ENCODE measurements at regions not wholly inside any gene's neighbourhood (a gene's known extent, or its start where the extent isn't known, plus 50 kb on each side); places are given as distances from the start of the nearest gene placed in this dataset.

DNA sequence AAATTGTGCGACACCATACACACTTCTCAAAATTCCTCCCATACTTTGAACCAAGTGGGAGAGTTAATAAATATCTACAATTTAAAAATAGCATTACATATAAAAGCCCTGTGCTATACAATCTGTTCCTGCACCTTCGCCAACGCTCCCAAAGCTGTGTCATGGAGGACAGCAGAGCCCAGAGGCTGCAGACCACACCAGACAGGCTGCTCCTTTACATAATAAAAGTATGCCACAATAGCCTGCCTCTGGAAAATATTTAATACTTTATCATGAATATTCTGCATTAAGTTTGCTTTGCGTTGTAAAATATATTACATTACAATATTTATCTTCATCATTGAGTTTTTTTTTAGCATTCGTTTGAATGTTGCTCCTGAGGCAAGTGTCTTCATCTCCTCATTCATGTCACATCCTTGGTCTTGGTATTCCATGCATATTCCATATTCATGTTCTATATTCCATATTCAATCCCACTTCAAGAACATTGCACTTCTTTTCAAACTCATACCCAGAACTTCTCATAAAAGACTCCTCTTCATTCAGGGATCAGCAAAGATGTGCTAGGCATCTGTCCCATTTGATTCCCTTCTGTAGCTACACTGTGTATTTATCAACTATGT lies 663.9 kb downstream of the POM121L12 start:
- DNase-seq (ENCODE audit: low spot score): no peak

GRCh38 chr7:53719122-53719521 lies 683.7 kb downstream of the POM121L12 start:
- peak; percentile 22 for DNase-seq (ENCODE audit: low spot score)

DNA sequence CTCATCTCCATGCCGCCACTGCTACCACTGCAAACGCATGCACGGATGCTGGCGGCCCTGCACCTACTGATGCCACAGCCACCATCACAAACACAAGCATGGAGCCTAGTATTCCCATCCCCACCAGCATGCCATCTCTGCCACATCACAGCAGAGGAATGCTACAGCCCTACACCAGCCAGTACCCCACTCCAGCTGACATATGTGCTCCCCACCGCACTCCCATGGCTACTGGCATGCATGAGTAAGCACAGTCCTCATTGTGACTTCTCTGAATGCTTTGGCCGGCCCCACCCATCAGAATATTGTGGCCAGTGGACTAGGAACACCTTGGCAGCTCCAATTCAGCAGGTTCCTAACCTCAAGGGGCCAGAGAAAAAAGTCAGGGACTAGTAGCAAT lies 705.5 kb downstream of the POM121L12 start:
- DNase-seq (ENCODE audit: low spot score): peak; percentile 71

GRCh38 chr7:53743697-53744402 lies 708.4 kb downstream of the POM121L12 start:
- DNase-seq (ENCODE audit: low spot score): no peak

- no peak for DNase-seq (ENCODE audit: low spot score)
Observed at GRCh38 chr7:53744403-53744760, 708.9 kb downstream of the POM121L12 start.

- no peak for DNase-seq (ENCODE audit: low spot score)
Observed at GRCh38 chr7:53756946-53757345, 721.5 kb downstream of the POM121L12 start.

DNA sequence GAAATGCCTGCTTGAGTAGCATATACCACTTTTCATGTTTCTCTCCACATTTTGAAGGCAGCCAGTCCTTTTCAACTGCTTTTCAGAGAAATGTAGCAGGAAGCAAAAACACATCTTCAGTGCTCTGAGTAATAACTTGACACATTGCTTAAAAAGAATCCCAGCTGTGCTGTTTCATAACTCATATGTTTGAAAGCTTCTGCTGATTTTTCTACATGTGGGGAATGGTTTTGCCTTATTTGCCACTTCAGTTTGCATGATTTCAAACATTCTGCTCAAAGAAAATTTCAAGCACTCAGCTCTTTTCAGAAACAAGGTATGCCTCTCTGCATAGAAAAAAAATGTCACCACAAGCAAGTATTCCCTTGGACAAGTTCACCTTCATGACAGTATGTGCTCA lies 732.8 kb downstream of the POM121L12 start:
- no peak for DNase-seq (ENCODE audit: low spot score)

DNA sequence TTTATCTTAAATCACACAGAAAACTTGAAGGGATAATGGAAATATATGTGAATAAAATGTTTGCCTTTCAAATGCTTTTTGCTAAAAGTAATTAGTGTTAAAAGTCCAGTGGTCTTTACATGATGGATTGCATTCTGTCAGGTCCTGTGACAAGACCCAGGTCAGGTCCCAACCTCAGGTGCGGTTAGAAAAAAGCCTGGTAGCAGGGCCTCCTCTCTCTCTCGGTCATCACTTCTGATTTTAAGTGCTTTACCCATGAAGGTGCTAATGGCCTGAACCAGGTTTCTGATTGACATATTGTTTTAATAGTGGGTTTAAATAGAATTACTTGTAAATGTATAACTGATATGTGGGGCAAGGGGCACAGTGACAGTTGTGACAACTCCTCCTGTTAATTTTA lies 736.3 kb downstream of the POM121L12 start:
- DNase-seq (ENCODE audit: low spot score): no peak

DNA sequence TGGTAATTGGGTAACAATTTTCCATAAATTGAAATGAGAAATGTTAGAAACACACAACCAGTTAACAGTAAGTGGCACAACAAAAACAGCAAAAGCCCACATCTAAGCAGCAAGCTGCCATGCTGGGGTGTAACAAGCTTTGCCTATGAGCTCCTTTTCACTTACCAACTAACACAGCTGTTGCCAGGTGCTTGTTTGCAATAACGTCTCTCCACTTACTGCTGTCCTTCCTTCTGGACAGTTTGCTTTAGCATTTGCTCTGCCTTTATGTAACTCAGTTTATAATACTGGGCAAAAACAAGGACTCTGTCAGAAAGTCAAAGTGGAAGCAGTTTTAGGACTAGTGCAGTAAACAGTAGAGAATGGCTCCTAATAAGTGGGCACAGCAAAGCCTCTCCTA lies 740.9 kb downstream of the POM121L12 start:
- no peak for DNase-seq (ENCODE audit: low spot score)

GRCh38 chr7:53789741-53790140 lies 752.4 kb upstream of the VSTM2A start:
- no peak for DNase-seq (ENCODE audit: low spot score)

DNA sequence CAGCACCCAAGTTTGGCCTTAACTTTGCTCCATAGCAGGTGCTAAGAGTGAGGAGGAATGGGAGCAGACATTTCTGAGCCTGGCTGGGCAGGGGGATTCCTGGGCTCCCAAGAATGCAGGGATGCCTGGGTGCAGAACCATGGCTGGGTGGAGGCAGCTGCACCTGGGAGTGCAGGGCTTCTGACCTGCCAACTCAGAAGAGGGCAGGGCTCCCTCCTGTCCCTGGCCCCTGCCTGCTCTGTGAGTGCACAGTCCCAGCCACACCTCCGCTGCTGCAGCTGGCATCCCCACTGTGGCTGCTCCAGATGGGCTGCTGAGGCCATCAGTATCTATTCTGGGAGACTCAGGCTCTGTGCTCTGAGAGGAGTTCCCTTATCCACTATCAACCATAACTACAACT lies 747.4 kb upstream of the VSTM2A start:
- no peak for DNase-seq (ENCODE audit: low spot score)

- peak; percentile 38 for DNase-seq (ENCODE audit: low spot score)
Observed at GRCh38 chr7:53800746-53801145, 741.4 kb upstream of the VSTM2A start.

- no peak for DNase-seq (ENCODE audit: low spot score)
Observed at GRCh38 chr7:53806119-53806518, 736.1 kb upstream of the VSTM2A start.

GRCh38 chr7:53811555-53812079 lies 730.6 kb upstream of the VSTM2A start:
- peak; percentile 89 for DNase-seq (ENCODE audit: low spot score)

GRCh38 chr7:53812135-53812534 lies 730.0 kb upstream of the VSTM2A start:
- DNase-seq (ENCODE audit: low spot score): peak; percentile 18

DNA sequence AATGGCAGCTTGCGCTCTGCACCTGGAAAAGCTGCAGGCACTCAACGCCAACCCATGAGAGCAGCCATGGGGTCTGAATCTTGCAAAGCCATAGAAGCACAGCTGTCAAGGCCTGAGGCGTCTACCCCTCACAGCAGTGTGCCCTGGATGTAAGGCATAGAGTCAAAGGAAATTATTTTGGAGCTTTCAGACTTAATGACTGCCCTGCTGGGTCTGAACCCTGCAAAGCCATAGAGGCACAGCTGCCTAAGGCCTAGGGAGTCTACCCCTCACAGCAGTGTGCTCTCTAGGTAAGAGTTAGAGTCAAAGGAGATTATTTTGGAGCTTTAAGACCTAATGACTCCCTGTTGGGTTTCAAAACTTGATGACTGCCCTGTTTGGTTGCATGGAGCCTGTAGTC lies 706.9 kb upstream of the VSTM2A start:
- DNase-seq (ENCODE audit: low spot score): no peak

DNA sequence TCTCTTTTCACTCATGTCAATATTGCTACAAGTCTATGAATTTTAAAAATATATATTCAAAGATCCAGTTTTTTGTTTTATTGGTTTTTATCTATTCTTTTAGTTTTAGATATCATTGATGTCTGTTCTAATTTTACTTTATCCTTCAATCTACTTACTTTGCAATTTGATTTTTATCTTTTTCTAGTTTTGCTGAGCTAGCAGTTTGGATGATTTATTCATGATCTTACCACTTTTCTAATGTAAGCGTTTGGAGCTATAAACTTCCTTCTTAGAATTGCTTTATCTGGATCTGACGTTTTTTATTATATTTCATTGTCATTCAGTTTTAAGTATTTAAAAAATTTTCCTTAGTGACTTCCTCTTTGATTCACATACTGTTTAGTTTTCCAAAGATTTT lies 664.5 kb upstream of the VSTM2A start:
- no peak for DNase-seq (ENCODE audit: low spot score)

GRCh38 chr7:53900856-53901528 lies 641.2 kb upstream of the VSTM2A start:
- no peak for DNase-seq (ENCODE audit: low spot score)

DNA sequence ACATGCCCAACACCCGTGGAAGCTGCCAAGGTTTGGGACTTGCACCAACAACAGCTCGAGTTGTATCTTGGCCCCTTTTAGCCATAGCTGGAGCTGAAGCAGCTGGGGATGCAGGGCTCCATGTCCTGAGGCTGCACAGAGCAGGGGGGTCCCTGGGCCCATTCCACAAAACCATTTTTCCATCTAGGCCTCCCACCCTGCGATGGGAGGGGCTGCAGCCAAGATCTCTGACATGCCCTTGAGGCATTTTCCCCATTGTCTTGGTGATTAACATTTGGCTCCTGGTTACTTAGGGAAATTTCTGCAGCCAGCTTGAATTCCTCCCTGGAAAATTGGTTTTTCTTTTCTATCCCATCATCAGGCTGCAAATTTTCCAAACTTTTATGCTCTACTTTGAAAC lies 637.8 kb upstream of the VSTM2A start:
- no peak for DNase-seq (ENCODE audit: low spot score)

DNA sequence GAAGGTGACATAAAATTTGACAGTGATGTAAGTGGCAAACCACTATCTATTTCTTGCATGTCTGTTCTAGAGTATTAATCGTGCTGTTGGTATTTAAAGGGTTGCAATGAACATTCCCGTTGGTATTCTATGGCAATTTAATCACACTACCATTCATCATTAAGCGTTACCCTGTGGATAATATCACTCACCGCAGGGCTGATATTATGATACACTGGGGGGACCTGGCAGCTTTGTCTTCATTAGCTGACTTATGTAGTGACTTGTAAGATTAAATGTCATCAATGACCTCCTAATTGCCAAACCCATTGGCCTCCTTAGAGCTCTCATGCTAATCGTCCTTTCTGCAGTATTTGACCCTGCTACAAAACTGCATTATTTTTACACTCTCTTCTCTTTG lies 624.5 kb upstream of the VSTM2A start:
- no peak for DNase-seq (ENCODE audit: low spot score)

DNA sequence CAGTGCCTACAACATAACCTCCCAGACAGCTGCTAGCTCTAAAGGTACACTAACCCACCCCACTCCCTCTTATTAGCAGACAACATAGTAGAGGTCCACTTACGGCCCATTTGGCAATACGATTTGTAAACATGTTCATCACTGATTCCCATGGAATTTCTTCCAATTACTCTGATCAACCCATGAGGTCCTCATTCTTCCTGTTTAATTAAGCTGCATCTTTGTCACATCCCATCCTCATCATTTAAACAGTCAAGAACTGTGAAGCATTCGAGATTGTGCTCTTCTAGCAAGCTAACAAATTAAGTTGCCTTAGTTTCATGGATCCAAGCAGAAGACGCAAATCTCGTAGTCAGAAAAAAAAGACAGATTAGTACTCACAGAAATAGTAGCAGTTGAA lies 622.2 kb upstream of the VSTM2A start:
- DNase-seq (ENCODE audit: low spot score): no peak

GRCh38 chr7:53940483-53940882 lies 601.7 kb upstream of the VSTM2A start:
- no peak for DNase-seq (ENCODE audit: low spot score)

GRCh38 chr7:53947732-53948131 lies 594.4 kb upstream of the VSTM2A start:
- DNase-seq (ENCODE audit: low spot score): no peak

Data from A172 (cell line).